H9 (cell line): ENCODE measurements at regions not wholly inside any gene's neighbourhood (a gene's known extent, or its start where the extent isn't known, plus 50 kb on each side); places are given as distances from the start of the nearest gene placed in this dataset.

ENCODE experiments used
- DNase-seq: peaks from one replicate; pipeline ENCODE4 v3.0.0-alpha.2; 2017
- H2AFZ ChIP-seq: one replicate; pipeline ENCODE4 v1.6.1; 2013; ENCODE audit warnings: mild to moderate bottlenecking, low read length, control low read depth, moderate library complexity
- H2AK5ac ChIP-seq: 2 replicates; pipeline ENCODE4 v1.6.1; 2013; ENCODE audit warnings: low read length, control low read depth, mixed read lengths; ENCODE audit not compliant: insufficient read length
- H2BK120ac ChIP-seq: one replicate; pipeline ENCODE4 v1.6.1; 2013; ENCODE audit warnings: low read depth, mild to moderate bottlenecking, low read length, control low read depth, inconsistent platforms; ENCODE audit not compliant: poor library complexity, severe bottlenecking
- H2BK12ac ChIP-seq: 2 replicates; pipeline ENCODE4 v1.6.1; 2013; ENCODE audit warnings: low read length, control low read depth, mixed read lengths, low read depth; ENCODE audit not compliant: insufficient read length
- H2BK15ac ChIP-seq: 2 replicates; pipeline ENCODE4 v1.6.1; 2013; ENCODE audit warnings: low read depth, low read length, control low read depth
- H2BK20ac ChIP-seq: one replicate; pipeline ENCODE4 v1.6.1; 2013; ENCODE audit warnings: low read depth, mild to moderate bottlenecking, low read length, control low read depth, inconsistent platforms; ENCODE audit not compliant: poor library complexity, severe bottlenecking
- H2BK5ac ChIP-seq: 2 replicates; pipeline ENCODE4 v1.6.1; 2013; ENCODE audit warnings: low read length, control low read depth, mixed read lengths; ENCODE audit not compliant: insufficient read length
- H3K14ac ChIP-seq: 2 replicates; pipeline ENCODE4 v1.6.1; 2013; ENCODE audit warnings: low read length, control low read depth; ENCODE audit not compliant: insufficient read depth
- H3K18ac ChIP-seq: 2 replicates; pipeline ENCODE4 v1.6.1; 2013; ENCODE audit warnings: low read depth, mild to moderate bottlenecking, mixed read lengths, low read length, control low read depth; ENCODE audit not compliant: insufficient read length
- H3K23ac ChIP-seq: 2 replicates; pipeline ENCODE4 v1.6.1; 2013; ENCODE audit warnings: low read length, control low read depth, mixed read lengths, low read depth; ENCODE audit not compliant: insufficient read length
- H3K23me2 ChIP-seq: 2 replicates; pipeline ENCODE4 v1.6.1; 2013; ENCODE audit warnings: low read depth, mild to moderate bottlenecking, mixed read lengths, low read length, control low read depth; ENCODE audit not compliant: insufficient read length, poor library complexity, severe bottlenecking
- H3K27ac ChIP-seq: 2 replicates; pipeline ENCODE4 v1.5.1; 2013; ENCODE audit warnings: low read length, control low read depth, mixed read lengths, low read depth; ENCODE audit not compliant: insufficient read length
- H3K27me3 ChIP-seq: 2 replicates; pipeline ENCODE4 v1.6.1; 2013; ENCODE audit warnings: low read length, control low read depth, inconsistent platforms; ENCODE audit not compliant: insufficient read depth
- H3K4ac ChIP-seq: 2 replicates; pipeline ENCODE4 v1.6.1; 2013; ENCODE audit warnings: low read depth, mild to moderate bottlenecking, control low read depth, inconsistent platforms, low read length, moderate library complexity
- H3K4me1 ChIP-seq: 2 replicates; pipeline ENCODE4 v1.6.1; 2013; ENCODE audit warnings: low read length, control low read depth, inconsistent platforms; ENCODE audit not compliant: insufficient read depth
- H3K4me2 ChIP-seq: 2 replicates; pipeline ENCODE4 v1.6.1; 2013; ENCODE audit warnings: low read length, control low read depth, mixed read lengths; ENCODE audit not compliant: insufficient read length, insufficient read depth
- H3K56ac ChIP-seq: 2 replicates; pipeline ENCODE4 v1.6.1; 2013; ENCODE audit warnings: low read depth, mild to moderate bottlenecking, mixed read lengths, low read length, control low read depth; ENCODE audit not compliant: insufficient read length
- H3K79me1 ChIP-seq: 2 replicates; pipeline ENCODE4 v1.6.1; 2013; ENCODE audit warnings: low read depth, mild to moderate bottlenecking, moderate library complexity, low read length, control low read depth, inconsistent platforms; ENCODE audit not compliant: insufficient read depth, poor library complexity, severe bottlenecking
- H3K79me2 ChIP-seq: 2 replicates; pipeline ENCODE4 v1.6.1; 2013; ENCODE audit warnings: low read length, control low read depth, inconsistent platforms; ENCODE audit not compliant: insufficient read depth
- H3K9ac ChIP-seq: 2 replicates; pipeline ENCODE4 v1.6.1; 2013; ENCODE audit warnings: low read length, control low read depth, mixed read lengths; ENCODE audit not compliant: insufficient read length; ENCODE audit errors: extremely low read depth
- H3K9me3 ChIP-seq: one replicate; pipeline ENCODE4 v1.6.1; 2013; ENCODE audit warnings: low read depth, low read length, inconsistent platforms; ENCODE audit not compliant: control insufficient read depth
- H3T11ph ChIP-seq: one replicate; pipeline ENCODE4 v1.6.1; 2013; ENCODE audit warnings: mild to moderate bottlenecking, low read length, control low read depth, inconsistent platforms
- H4K20me1 ChIP-seq: one replicate; pipeline ENCODE4 v1.6.1; 2013; ENCODE audit not compliant: control insufficient read depth, insufficient read length, insufficient read depth
- H4K5ac ChIP-seq: 2 replicates; pipeline ENCODE4 v1.6.1; 2013; ENCODE audit warnings: low read depth, mild to moderate bottlenecking, mixed read lengths, low read length, control low read depth; ENCODE audit not compliant: insufficient read length
- H4K8ac ChIP-seq: replicated peaks from 2 replicates; pipeline ENCODE4 v1.6.1; 2013; ENCODE audit warnings: low read length, control low read depth, mixed read lengths, low read depth; ENCODE audit not compliant: insufficient read length
- H4K91ac ChIP-seq: 2 replicates; pipeline ENCODE4 v1.6.1; 2013; ENCODE audit warnings: low read depth, mild to moderate bottlenecking, moderate library complexity, mixed read lengths, low read length, control low read depth; ENCODE audit not compliant: insufficient read length
- H3K27ac Mint-ChIP-seq, 3 experiments: 2 replicates in 2 of 3; 3 replicates in 1 of 3; pipeline ENCODE4 v1.8.0; 2020 to 2021; ENCODE audit warnings: mixed read lengths in 3 of 3, mild to moderate bottlenecking in 1 of 3, moderate library complexity in 1 of 3
- H3K27me3 Mint-ChIP-seq: 2 replicates; pipeline ENCODE4 v1.8.0; 2021; ENCODE audit warnings: low read depth, mild to moderate bottlenecking, moderate library complexity, mixed read lengths
- H3K36me3 Mint-ChIP-seq, 3 experiments: 2 replicates in 2 of 3; 3 replicates in 1 of 3; pipeline ENCODE4 v1.8.0; 2020 to 2021; ENCODE audit warnings: low read depth in 3 of 3, mixed read lengths in 3 of 3; ENCODE audit not compliant: insufficient read depth in 1 of 3
- H3K4me1 Mint-ChIP-seq, 2 experiments: 2 replicates each; pipeline ENCODE4 v1.8.0; 2020; ENCODE audit warnings: mixed read lengths in 2 of 2
- H3K4me3 Mint-ChIP-seq, 2 experiments: 2 replicates in 1 of 2; 3 replicates in 1 of 2; pipeline ENCODE4 v1.8.0; 2020 to 2021; ENCODE audit warnings: mild to moderate bottlenecking in 2 of 2, mixed read lengths in 2 of 2, moderate library complexity in 1 of 2
- H3K9me3 Mint-ChIP-seq, 2 experiments: 2 replicates in 1 of 2; 3 replicates in 1 of 2; pipeline ENCODE4 v1.8.0; 2020; ENCODE audit warnings: mild to moderate bottlenecking in 2 of 2, mixed read lengths in 2 of 2, moderate library complexity in 1 of 2
- WGBS: extraction: QIAGEN DNeasy Blood & Tissue Kit; methylation state at CpG from one replicate; pipeline ENCODE4 v1.1.7; 2013; ENCODE audit warnings: missing lambda C conversion rate, low lambda C conversion rate, mixed read lengths; ENCODE audit not compliant: insufficient read length; ENCODE audit errors: extremely low coverage; 5-methylcytosine and 5-hydroxymethylcytosine counted together
- TF ChIP-seq, protein P1 (sequence below): fragments of 200-600 bp; sonication (generic); conservative IDR thresholded peaks from 3 replicates; pipeline ENCODE4 v1.8.0; 2021; ENCODE audit warnings: antibody characterized with exemption, mild to moderate bottlenecking

DNA sequence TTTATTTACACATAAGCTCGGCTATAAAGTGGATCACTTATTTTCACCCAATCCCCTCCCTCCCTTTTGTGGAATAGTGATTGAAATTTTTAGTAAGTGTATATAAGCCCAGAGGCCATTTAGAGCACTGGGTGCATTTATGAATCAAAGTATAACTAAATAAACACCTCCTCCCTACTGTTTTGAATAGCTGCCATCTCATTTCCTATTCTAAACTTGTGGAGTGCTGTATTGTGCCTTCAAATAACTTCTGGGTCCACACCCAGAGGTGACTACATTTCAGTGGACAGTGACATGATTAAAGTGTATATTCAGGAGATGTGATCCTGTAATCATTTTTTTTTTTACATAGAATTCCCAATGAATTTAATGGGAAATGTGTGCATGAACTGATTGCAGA is 104.9 kb downstream of the TEX13C start:
- H3K23ac ChIP-seq: no peak overlapping the region
- no peak overlapping the region for H2BK120ac ChIP-seq
- H3K4me2 ChIP-seq: no peak overlapping the region
- no peak overlapping the region for H2BK5ac ChIP-seq
- no peak overlapping the region for H4K91ac ChIP-seq
- H3T11ph ChIP-seq: no peak overlapping the region
- no peaks in the 10 kb centered on the region for H3K27me3 ChIP-seq
- H3K79me1 ChIP-seq: no peaks in the 10 kb centered on the region
- no peaks in the 10 kb centered on the region; a peak in 1 of 7 replicates for H3K36me3 Mint-ChIP-seq
- no peak overlapping the region for H3K18ac ChIP-seq
- H3K4me3 Mint-ChIP-seq: no peak overlapping the region
- H3K27ac ChIP-seq: no peak overlapping the region
- no peak overlapping the region for H2BK20ac ChIP-seq
- no peak overlapping the region for H2BK12ac ChIP-seq
- no peaks in the 10 kb centered on the region for H3K9me3 ChIP-seq
- peaks cover 0 to 14% of the 10 kb centered on the region in 2 experiments; a peak in 2 of 5 replicates for H3K9me3 Mint-ChIP-seq
- peaks cover 3% of the 10 kb centered on the region in 2 experiments; a peak in 1 of 4 replicates for H3K4me1 Mint-ChIP-seq
- DNase-seq: no peak
- H4K8ac ChIP-seq: no peak overlapping the region
- H3K4ac ChIP-seq: no peak overlapping the region
- H3K79me2 ChIP-seq: no peaks in the 10 kb centered on the region
- H3K27me3 Mint-ChIP-seq: no peaks in the 10 kb centered on the region
- no peaks in the 10 kb centered on the region for H4K20me1 ChIP-seq
- H4K5ac ChIP-seq: no peak overlapping the region
- H3K56ac ChIP-seq: no peak overlapping the region
- no peaks in the 10 kb centered on the region for H3K4me1 ChIP-seq
- TF ChIP-seq, protein P1, sequence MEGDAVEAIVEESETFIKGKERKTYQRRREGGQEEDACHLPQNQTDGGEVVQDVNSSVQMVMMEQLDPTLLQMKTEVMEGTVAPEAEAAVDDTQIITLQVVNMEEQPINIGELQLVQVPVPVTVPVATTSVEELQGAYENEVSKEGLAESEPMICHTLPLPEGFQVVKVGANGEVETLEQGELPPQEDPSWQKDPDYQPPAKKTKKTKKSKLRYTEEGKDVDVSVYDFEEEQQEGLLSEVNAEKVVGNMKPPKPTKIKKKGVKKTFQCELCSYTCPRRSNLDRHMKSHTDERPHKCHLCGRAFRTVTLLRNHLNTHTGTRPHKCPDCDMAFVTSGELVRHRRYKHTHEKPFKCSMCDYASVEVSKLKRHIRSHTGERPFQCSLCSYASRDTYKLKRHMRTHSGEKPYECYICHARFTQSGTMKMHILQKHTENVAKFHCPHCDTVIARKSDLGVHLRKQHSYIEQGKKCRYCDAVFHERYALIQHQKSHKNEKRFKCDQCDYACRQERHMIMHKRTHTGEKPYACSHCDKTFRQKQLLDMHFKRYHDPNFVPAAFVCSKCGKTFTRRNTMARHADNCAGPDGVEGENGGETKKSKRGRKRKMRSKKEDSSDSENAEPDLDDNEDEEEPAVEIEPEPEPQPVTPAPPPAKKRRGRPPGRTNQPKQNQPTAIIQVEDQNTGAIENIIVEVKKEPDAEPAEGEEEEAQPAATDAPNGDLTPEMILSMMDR: no peak
- no peak overlapping the region for H3K14ac ChIP-seq
- no CpG with 5 or more reads among the region's 1 CpG for WGBS
- no peak overlapping the region for H2AFZ ChIP-seq
- H3K27ac Mint-ChIP-seq: no peak overlapping the region
- H3K9ac ChIP-seq: no peak overlapping the region
- H3K23me2 ChIP-seq: no peaks in the 10 kb centered on the region
- H2AK5ac ChIP-seq: no peak overlapping the region
- H2BK15ac ChIP-seq: no peak overlapping the region
